HepG2 (cell line): ENCODE measurements at regions not wholly inside any gene's neighbourhood (a gene's known extent, or its start where the extent isn't known, plus 50 kb on each side); places are given as distances from the start of the nearest gene placed in this dataset.

ENCODE experiments used
- MAZ ChIP-seq, 2 experiments: sonication (generic) in 1 of 2; formaldehyde crosslinking in 1 of 2; IDR thresholded peaks; 2 replicates each; pipeline versions ENCODE4 v1.5.0 to v1.6.1; 2012 to 2020; ENCODE audit warnings: low read depth in 2 of 2, mild to moderate bottlenecking in 2 of 2, borderline replicate concordance in 1 of 2, improper control_type of control experiment in 1 of 2, low read length in 1 of 2, missing genetic modification reagents in 1 of 2, moderate library complexity in 1 of 2
- MTF1 ChIP-seq: sonication (generic); formaldehyde crosslinking; IDR thresholded peaks from 2 replicates; pipeline ENCODE4 v1.5.0; 2020; ENCODE audit warnings: missing genetic modification reagents
- MXI1 ChIP-seq: IDR thresholded peaks from 3 replicates; pipeline ENCODE4 v1.6.1; 2012; ENCODE audit warnings: low read depth, low read length, inconsistent platforms, borderline replicate concordance
- NONO ChIP-seq, 2 experiments: fragments of 450-650 bp in 1 of 2; sonication (generic) in 1 of 2; formaldehyde crosslinking in 1 of 2; IDR thresholded peaks in 1 of 2; conservative IDR thresholded peaks in 1 of 2; 2 replicates each; pipeline versions ENCODE4 v1.6.1 to v1.8.0; 2017 to 2022; ENCODE audit warnings: mild to moderate bottlenecking in 1 of 2, missing genetic modification reagents in 1 of 2, moderate library complexity in 1 of 2
- NR2F6 ChIP-seq, 2 experiments: IDR thresholded peaks; 2 replicates each; pipeline ENCODE4 v1.6.1; 2016; ENCODE audit warnings: antibody characterized with exemption in 1 of 2, mild to moderate bottlenecking in 1 of 2
- RCOR2 ChIP-seq: IDR thresholded peaks from 2 replicates; pipeline ENCODE4 v1.6.1; 2016; ENCODE audit warnings: missing biosample characterization, missing genetic modification reagents
- SMARCC2 ChIP-seq: fragments of 450-650 bp; IDR thresholded peaks from 2 replicates; pipeline ENCODE4 v1.6.1; 2017; ENCODE audit warnings: antibody characterized with exemption, mild to moderate bottlenecking
- ZMYM2 ChIP-seq: sonication (generic); formaldehyde crosslinking; IDR thresholded peaks from 2 replicates; pipeline ENCODE4 v1.8.0; 2022; ENCODE audit warnings: mild to moderate bottlenecking, missing genetic modification reagents
- ZNF317 ChIP-seq: sonication (generic); formaldehyde crosslinking; IDR thresholded peaks from 2 replicates; pipeline ENCODE4 v1.5.0; 2020; ENCODE audit warnings: mild to moderate bottlenecking, missing genetic modification reagents
- ZNF430 ChIP-seq: sonication (generic); formaldehyde crosslinking; IDR thresholded peaks from 2 replicates; pipeline ENCODE4 v1.9.0; 2021; ENCODE audit warnings: mild to moderate bottlenecking, missing genetic modification reagents
- ZNF816 ChIP-seq: sonication (generic); formaldehyde crosslinking; IDR thresholded peaks from 2 replicates; pipeline ENCODE4 v1.8.0; 2022; ENCODE audit warnings: missing genetic modification reagents, mild to moderate bottlenecking, borderline replicate concordance
- ZNF83 ChIP-seq: sonication (generic); formaldehyde crosslinking; IDR thresholded peaks from 2 replicates; pipeline ENCODE4 v1.4.0; 2020; ENCODE audit warnings: missing genetic modification reagents, mild to moderate bottlenecking, borderline replicate concordance
- ZSCAN25 ChIP-seq: sonication (generic); formaldehyde crosslinking; IDR thresholded peaks from 2 replicates; pipeline ENCODE4 v1.8.0; 2022; ENCODE audit warnings: mild to moderate bottlenecking, missing genetic modification reagents
- TF ChIP-seq, protein P1 (sequence below): sonication (generic); formaldehyde crosslinking; IDR thresholded peaks from 2 replicates; pipeline ENCODE4 v1.4.0; 2020; ENCODE audit warnings: missing genetic modification reagents
- TF ChIP-seq, protein P2 (sequence below): sonication (generic); formaldehyde crosslinking; IDR thresholded peaks from 2 replicates; pipeline ENCODE4 v1.4.0; 2020; ENCODE audit warnings: missing genetic modification reagents, borderline replicate concordance
- TF ChIP-seq, protein P3 (sequence below): sonication (generic); formaldehyde crosslinking; IDR thresholded peaks from 2 replicates; pipeline ENCODE4 v1.5.1; 2020; ENCODE audit warnings: mild to moderate bottlenecking, missing genetic modification reagents
- TF ChIP-seq, protein P4 (sequence below): sonication (generic); formaldehyde crosslinking; IDR thresholded peaks from 2 replicates; pipeline ENCODE4 v1.4.0; 2020; ENCODE audit warnings: missing genetic modification reagents

DNA sequence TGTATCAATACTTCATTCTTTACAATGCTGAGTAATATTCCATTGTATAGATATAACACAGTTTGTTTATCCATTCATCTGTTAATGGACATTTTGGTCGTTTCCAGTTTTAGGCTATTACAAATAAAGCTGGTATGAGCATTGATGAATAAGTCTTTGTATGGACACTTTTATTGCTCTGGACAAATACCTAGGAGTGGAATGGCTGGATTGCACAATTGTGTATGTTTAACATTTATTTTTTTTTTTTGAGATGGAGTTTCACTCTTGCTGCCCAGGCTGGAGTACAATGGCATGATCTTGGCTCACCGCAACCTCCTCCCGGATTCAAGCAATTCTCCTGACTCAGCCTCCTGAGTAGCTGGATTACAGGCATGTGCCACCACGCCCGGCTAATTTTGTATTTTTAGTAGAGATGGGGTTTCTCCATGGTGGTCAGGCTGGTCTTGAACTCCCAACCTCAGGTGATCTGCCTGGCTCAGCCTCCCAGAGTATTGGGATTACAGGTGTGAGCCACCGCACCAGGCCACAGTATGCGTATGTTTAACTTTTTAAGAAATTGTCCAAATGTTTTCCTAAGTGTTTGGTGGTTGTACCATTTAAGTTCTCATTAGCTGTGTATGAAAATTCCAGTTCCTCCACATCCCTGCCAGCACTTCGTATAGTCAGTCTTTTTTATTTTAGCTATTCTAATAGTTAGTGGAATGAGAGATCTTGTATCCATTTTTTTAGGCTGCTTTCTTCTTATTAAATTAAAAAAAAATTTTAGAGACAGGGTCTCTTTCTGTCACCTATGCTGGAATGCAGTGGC, 194.9 kb upstream of the HAAO start (continued):
- TF ChIP-seq, protein P1, sequence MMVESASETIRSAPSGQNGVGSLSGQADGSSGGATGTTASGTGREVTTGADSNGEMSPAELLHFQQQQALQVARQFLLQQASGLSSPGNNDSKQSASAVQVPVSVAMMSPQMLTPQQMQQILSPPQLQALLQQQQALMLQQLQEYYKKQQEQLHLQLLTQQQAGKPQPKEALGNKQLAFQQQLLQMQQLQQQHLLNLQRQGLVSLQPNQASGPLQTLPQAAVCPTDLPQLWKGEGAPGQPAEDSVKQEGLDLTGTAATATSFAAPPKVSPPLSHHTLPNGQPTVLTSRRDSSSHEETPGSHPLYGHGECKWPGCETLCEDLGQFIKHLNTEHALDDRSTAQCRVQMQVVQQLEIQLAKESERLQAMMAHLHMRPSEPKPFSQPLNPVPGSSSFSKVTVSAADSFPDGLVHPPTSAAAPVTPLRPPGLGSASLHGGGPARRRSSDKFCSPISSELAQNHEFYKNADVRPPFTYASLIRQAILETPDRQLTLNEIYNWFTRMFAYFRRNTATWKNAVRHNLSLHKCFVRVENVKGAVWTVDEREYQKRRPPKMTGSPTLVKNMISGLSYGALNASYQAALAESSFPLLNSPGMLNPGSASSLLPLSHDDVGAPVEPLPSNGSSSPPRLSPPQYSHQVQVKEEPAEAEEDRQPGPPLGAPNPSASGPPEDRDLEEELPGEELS (CRISPR knock-in tag): peak; percentile 83
- TF ChIP-seq ZSCAN25 (CRISPR knock-in tag) (0 out of 2 replicates have a peak, but pooled peaks have one; percentile 13), ZNF816 (CRISPR knock-in tag) (peak; percentile 0; the same call in 1 of the 2 replicates), MTF1 (CRISPR knock-in tag) (no peak), NONO (IDR thresholded peaks at IDR 0.05) (no peak), NONO (CRISPR knock-in tag; conservative IDR thresholded peaks at IDR 0.05) (peak; percentile 51; the same call in 1 of the 2 replicates), NR2F6 (IDR thresholded peaks at IDR 0.05) (peak; percentile 48; the same call in 1 of the 2 replicates), NR2F6 (CRISPR knock-in tag; IDR thresholded peaks at IDR 0.05) (peak; percentile 67), RCOR2 (CRISPR knock-in tag) (peak; percentile 87), ZNF83 (CRISPR knock-in tag) (no peak), MAZ (IDR thresholded peaks at IDR 0.05; ENCODE audit: borderline replicate concordance, low read depth, low read length) (no peak), MAZ (CRISPR knock-in tag; IDR thresholded peaks at IDR 0.05; ENCODE audit: low read depth) (no peak; the same call in 1 of the 2 replicates), ZNF317 (CRISPR knock-in tag) (0 out of 2 replicates have a peak, but pooled peaks have one; percentile 10), ZNF430 (CRISPR knock-in tag) (no peak), ZMYM2 (CRISPR knock-in tag) (peak; percentile 67), SMARCC2 (no peak), MXI1 (no peak)
- TF ChIP-seq, protein P2, sequence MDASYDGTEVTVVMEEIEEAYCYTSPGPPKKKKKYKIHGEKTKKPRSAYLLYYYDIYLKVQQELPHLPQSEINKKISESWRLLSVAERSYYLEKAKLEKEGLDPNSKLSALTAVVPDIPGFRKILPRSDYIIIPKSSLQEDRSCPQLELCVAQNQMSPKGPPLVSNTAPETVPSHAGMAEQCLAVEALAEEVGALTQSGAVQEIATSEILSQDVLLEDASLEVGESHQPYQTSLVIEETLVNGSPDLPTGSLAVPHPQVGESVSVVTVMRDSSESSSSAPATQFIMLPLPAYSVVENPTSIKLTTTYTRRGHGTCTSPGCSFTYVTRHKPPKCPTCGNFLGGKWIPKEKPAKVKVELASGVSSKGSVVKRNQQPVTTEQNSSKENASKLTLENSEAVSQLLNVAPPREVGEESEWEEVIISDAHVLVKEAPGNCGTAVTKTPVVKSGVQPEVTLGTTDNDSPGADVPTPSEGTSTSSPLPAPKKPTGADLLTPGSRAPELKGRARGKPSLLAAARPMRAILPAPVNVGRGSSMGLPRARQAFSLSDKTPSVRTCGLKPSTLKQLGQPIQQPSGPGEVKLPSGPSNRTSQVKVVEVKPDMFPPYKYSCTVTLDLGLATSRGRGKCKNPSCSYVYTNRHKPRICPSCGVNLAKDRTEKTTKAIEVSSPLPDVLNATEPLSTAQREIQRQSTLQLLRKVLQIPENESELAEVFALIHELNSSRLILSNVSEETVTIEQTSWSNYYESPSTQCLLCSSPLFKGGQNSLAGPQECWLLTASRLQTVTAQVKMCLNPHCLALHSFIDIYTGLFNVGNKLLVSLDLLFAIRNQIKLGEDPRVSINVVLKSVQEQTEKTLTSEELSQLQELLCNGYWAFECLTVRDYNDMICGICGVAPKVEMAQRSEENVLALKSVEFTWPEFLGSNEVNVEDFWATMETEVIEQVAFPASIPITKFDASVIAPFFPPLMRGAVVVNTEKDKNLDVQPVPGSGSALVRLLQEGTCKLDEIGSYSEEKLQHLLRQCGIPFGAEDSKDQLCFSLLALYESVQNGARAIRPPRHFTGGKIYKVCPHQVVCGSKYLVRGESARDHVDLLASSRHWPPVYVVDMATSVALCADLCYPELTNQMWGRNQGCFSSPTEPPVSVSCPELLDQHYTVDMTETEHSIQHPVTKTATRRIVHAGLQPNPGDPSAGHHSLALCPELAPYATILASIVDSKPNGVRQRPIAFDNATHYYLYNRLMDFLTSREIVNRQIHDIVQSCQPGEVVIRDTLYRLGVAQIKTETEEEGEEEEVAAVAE: no peak
- TF ChIP-seq, protein P3, sequence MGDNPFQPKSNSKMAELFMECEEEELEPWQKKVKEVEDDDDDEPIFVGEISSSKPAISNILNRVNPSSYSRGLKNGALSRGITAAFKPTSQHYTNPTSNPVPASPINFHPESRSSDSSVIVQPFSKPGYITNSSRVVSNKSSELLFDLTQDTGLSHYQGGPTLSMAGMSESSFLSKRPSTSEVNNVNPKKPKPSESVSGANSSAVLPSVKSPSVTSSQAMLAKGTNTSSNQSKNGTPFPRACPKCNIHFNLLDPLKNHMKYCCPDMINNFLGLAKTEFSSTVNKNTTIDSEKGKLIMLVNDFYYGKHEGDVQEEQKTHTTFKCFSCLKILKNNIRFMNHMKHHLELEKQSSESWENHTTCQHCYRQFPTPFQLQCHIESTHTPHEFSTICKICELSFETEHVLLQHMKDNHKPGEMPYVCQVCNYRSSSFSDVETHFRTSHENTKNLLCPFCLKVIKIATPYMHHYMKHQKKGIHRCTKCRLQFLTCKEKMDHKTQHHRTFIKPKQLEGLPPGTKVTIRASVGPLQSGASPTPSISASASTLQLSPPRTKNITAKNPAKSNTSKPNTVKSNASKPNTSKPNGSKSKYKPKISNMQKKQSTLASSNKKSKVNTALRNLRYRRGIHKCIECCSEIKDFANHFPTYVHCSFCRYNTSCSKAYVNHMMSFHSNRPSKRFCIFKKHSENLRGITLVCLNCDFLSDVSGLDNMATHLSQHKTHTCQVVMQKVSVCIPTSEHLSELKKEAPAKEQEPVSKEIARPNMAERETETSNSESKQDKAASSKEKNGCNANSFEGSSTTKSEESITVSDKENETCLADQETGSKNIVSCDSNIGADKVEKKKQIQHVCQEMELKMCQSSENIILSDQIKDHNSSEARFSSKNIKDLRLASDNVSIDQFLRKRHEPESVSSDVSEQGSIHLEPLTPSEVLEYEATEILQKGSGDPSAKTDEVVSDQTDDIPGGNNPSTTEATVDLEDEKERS: peak; percentile 63; the same call in 1 of the 2 replicates
- TF ChIP-seq, protein P4, sequence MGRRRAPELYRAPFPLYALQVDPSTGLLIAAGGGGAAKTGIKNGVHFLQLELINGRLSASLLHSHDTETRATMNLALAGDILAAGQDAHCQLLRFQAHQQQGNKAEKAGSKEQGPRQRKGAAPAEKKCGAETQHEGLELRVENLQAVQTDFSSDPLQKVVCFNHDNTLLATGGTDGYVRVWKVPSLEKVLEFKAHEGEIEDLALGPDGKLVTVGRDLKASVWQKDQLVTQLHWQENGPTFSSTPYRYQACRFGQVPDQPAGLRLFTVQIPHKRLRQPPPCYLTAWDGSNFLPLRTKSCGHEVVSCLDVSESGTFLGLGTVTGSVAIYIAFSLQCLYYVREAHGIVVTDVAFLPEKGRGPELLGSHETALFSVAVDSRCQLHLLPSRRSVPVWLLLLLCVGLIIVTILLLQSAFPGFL (CRISPR knock-in tag): no peak
